SIG-M5 treated with dmso at 0.1 percent for 504 hours (cell line): ENCODE measurements at regions not wholly inside any gene's neighbourhood (a gene's known extent, or its start where the extent isn't known, plus 50 kb on each side); places are given as distances from the start of the nearest gene placed in this dataset.
"Not testable (repeated sequence)": the region's sequence is repeated elsewhere in the genome, so short reads cannot be mapped to it uniquely, and the experiment has no call there.

Experiments
- DNase-seq: peaks from one replicate; lab custom pipeline; 2025; ENCODE audit not compliant: unreplicated experiment; lab: John Stamatoyannopoulos, UW

DNA sequence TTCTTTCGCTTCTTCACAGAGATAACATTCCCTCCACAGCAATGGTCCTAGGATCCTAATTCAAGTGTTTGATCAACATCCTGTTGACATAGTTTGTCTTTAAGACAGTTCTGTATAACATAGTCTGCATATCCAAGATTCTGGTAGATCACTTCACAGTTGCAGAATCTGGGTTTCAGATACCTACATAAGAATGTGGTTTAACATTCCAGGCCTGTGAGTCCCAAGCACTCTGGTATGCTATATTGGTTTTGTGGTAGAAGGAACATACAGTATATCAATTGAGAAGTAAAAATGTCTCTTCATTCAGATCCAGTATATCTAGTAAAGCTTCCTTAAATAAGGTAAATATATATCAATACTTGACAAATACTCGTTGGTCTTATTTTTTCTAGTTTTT, 914.2 kb upstream of the CDH6 start:
- DNase-seq: no peak

DNA sequence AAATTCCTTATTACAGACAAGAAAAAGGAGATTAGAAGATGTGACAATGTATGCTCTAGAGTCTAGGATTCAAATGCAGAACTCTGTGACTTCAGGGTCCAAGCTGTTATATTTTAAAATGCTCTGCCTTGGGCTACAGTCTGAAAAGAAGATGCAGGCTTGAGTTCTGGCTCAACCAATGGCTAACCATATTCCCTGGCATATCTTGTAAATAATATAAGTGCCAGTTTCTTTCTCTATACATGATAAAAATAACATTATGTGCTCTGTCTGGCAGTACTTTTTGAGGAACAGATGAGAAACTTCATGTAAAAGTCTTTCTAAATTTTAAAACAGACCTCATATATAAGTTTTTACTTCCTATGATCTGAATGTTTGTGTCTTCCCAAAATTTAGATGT, 926.5 kb upstream of the CDH6 start:
- DNase-seq: no peak

DNA sequence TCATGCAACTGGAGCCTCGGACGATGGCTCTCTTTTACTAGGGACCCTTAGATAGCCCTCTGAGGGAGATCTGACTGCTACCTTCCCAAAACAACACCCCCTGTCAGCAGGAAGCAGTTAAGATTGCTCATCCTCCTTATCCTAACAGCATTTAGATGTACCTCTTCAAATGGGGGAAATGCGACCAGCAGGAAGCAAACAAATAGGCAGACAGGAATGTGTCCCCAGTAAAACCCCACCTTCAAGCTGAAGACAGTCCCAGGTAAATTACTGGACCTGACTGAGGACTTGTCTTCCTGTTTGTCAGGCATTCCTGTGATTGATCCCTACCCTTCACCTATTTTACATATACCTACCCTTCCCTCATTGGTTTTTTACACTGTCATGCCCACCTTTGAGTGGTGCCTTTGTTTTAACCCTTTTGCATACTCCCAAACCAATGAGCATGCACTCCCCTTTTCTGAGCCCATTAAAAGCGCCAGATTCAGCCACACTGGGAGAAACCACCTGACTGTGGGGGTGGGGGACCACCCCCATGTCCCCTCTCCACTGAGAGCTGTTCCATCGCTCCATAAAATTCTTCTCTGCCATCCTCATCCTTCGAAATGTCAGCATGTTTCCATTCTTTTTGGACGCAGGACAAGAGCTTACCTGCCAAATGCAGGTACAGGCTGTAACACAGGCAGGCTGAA, 954.0 kb upstream of the CDH6 start:
- no peak for DNase-seq

DNA sequence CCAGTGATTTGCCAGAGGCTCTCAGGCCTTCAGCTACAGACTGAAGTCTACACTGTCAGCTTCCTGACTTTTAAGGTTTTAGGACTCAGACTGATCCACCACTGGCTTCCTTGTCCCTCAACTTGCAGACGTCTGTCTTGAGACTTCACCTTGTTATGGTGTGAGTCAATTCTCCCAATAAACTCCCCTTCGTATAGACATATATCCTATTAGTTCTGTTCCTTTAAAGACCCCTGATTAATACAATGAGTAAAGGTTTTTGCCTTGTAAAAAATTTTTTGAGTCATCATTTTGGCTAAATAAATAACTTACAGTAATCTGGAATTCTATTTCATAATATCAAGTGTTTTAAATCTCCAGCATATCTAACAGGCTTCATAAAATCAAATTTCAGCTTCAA, 956.3 kb upstream of the CDH6 start:
- DNase-seq: no peak

DNA sequence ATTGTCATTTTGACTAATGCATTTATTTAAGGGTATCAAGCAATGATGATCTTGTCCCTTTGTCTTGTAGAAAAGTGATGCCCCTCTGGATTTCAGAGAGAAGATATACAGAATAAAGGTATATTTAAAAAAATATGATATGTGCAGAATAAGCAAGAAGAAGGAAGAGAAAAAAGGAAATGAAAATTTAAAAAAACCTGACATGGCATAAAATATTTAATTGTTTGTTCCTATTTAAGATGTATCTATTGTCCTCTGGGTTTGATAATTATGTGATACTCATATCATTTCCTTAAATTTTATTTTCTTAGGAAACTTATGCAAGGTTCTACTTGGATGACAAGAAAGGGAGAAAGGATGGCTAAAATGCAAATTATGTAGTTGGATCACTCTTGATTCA, 983.7 kb upstream of the CDH6 start:
- DNase-seq: no peak

DNA sequence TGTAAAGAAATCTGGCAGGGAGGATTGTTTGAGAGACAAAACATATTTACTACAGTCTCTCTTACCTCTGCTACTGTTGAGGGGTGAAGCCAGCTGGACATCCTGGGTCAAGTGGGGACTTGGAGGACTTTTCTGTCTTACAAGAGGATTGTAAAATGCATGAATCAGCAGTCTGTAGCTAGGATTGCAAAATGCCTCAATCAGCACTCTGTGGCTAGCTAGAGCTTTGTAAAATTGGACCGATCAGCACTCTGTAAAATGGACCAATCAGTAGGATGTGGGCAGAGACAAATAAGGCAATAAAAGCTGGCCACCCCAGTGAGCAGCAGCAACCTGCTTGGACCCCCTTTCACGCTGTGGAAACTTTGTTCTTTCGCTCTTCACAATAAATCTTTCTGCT, 995.8 kb upstream of the CDH6 start:
- no peak for DNase-seq

DNA sequence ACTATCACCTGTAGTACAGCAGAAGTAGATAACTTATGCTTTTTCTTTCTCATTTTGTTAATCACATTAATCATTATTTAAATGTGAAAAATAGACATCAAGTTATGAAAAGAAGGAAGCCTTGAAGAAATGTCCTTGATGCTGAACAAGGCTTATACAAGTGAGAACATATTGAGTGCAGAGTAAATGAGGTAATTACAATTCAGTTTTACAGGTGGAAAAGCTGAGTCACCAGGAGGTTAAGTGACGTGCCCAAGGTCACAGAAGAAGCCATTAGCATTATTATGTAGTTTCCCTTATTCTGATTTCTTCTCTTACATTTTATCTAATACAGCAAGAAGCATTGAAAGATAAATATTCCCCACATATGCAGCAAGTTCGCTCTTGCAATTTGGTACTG, 998.5 kb upstream of the CDH6 start:
- DNase-seq: no peak

DNA sequence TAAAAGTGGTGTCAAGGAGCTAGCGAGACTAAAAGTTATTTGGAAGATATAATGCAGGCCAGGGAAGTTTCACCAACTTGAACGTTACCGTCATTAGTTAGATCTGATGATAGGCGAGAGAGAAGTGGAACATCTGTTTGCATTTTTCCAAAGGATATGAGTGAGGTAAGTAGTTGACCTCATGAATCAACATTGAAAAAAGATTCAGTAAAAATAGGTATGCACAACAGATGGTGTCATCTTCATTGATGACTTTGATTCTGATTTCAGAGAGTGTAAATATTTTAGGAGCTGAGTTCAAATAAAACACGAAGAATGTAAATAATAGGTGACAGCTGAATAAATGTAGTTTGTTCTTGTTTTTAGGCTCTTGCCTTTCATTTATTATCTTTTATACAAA, 998.9 kb upstream of the CDH6 start:
- no peak for DNase-seq

DNA sequence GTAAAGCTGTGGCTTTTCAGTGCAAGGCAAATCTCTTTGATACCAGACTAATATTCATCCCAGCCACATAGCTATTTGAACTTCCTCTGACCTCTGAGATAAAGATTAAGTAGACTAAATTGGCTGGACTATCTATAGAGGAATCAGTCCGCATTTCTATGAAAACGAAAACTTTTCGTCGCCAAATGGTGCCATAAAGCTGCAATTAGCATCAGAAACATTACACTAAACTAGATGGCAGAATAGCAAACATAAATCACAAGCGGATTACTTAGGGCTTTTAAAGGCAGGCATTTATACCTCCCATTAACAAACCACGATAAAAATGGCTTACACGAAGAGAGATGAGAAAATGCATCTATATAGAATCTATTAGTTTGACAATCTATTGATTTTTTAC, 1009.7 kb upstream of the CDH6 start:
- no peak for DNase-seq

DNA sequence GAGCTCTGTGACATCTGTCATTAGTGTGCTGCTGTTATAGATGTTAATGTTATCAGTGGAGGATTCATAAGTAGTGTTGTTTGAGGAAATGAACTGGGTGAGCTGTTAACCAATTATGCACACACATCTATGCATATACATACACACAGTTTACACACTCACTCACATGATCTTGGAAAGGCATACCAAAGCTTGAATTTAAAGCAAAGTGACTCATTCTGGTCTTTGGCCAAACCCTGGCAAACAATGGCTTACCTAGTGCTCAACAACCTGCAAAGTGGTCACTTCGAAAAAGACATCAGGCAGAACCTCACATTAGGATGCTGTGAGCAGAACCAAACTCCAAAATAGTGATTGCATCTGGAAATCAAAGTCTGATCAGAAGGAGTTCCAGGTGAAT, 1037.3 kb upstream of the CDH6 start:
- no peak for DNase-seq

DNA sequence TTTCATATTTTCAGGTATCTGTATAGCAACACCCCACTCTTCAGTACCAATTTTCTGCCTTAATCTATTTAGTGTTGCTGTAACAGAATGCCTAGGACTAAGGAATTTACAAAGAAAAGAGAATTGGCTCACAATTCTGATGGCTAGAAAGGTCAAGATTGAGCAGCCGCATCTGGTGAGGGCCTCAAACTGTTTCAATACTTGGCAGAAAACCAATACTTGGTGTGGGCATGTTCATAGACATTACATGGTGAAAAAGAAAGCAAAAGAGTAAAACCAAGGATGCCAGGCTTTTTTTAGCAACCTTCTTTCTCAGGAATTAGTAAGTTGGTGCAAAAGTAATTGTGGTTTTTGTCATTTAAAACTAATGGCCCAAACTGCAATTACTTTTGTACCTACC, 1041.1 kb upstream of the CDH6 start:
- no peak for DNase-seq

DNA sequence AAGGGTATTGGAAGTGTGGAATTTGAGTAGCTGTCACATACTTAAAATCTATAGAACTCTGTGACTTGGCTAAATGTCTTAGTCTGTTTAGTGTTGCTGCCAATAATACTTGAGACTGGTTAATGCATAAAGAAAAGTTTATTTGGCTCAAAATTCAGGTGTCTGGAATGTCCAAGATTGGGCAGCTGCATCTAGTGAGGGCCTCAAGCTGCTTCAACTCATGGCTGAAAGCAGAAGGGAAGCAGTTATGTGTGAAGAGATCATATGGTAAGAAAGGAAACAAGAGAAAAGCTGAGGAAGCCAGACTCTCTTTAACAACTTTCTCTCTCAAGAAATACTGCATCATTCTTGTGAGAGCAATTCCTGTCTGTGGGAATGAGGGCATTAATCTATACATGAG, 1043.3 kb upstream of the CDH6 start:
- no peak for DNase-seq

DNA sequence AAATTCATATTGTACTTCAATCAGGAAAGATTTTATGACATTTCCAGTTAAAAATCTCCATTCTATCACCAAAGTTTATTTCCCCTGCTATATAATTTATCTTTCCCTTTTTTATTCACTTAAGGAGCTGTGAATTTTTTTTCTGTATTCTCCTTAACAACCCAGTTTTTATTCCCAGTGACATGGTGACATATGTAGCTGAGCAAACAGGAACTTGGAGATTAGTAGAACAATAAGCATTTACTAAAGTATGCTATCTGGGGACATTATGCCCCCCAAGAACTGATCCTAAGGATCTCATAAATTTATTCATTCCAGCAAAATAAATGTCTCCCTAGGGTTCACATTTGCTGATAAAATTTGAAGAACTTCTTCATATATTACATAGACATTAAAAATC, 1044.0 kb upstream of the CDH6 start:
- DNase-seq: no peak

DNA sequence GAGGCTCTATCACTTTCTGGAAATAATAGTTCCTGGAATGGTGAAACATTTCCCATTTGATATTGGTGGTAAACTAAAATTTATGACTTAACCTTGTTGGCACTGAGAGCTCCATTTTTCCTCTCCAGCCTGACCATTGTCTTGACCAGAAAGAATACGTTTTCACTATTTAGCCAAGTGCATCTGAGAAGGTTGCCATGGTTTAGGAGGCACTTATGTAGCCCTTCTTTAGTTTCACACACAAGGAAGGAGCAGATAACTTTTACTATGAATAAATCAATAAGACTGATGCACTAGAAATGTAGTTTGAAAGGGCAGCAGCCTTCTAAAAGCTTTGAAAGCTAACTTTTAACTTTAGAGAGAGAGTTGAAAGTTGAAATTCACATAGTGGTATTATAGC, 1045.5 kb upstream of the CDH6 start:
- no peak for DNase-seq

DNA sequence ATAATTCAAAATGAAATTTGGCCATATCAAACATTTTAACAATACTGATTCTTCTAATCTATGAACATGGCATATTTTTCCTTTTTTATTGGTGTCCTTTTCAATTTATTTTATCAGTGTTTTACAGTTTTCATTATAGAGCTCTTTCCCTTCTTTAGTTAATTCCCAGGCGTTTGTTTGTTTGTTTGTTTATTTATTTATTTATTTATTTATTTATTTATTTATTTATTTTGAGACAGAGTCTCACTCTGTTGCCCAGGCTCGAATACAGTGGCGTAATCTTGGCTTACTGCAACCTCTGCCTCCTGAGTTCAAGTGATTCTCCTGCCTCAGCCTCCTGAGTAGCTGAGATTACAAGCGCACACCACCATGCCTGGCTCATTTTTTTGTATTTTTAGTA, 1049.4 kb upstream of the CDH6 start:
- not testable (repeated sequence) for DNase-seq

DNA sequence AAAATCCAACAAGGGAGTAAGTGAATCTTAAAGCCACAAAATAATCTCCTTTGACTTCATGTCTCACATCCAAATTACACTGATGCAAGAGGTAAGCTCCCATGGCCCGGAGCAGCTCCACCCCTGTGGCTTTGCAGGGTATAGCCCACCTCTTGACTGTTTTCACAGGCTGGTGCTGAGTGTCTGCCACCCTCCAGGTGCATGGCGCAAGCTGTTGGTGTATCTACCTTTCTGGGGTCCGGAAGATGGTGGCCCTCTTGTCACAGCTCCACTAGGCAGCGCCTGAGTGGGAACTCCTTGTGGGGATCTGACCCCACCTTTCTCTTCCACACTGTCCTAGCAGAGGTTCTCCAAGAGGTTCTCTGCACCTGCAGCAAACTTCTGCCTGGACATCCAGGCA, 1051.1 kb upstream of the CDH6 start:
- DNase-seq: no peak

DNA sequence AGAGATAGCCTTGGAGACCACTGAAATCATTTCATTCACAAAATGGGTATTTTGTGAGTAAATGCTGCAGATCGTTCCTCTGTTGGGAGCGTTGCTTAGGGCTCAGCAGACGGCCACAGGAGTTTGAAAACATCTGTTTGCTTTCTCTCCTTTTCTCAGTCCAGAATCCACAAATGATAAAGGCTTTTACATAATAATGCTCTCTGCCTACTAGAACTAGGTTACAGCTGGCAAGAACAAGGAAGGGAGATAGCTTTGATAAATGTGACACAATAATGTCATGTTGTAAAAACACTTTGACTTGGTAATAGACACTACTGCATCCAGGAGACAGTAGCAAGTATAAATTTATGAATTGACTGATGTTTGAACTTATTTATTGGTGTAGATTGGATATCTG, 1072.4 kb upstream of the CDH6 start:
- DNase-seq: no peak

DNA sequence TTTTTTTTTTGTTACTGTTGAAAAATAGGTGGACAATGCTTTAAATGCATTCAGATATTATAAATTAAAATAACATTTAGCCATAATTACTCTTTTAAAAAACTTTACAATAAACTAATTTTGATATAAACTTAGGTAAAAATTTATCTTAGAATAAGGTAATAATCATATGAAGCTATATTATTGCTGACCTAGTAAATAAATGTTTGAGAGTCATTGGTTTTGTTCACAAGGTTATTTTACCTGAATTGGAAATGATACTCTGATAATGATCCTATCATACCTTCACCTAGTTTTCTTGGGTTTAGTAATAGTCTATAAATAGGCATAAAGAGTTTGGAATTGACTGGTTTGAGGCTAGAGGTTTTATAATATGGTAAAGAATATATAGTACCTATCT, 1076.4 kb upstream of the CDH6 start:
- DNase-seq: no peak

DNA sequence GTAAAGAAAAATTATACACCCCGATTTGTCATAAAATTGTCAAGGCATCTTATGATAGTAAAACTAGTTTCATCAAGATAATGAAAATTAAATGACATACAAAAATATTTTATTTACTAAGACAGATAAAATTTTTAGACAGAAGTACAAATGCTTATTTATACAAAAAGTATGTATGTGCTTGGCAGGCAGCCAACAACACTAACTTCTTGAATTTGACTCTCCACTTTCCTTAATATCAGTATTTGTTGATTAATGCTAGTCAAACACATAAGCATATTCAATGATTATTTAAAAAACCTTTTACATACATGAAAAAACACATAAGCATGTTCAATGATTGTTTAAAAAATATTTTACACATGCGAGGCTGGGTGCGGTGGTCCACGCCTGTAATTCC, 1079.9 kb upstream of the CDH6 start:
- DNase-seq: no peak

DNA sequence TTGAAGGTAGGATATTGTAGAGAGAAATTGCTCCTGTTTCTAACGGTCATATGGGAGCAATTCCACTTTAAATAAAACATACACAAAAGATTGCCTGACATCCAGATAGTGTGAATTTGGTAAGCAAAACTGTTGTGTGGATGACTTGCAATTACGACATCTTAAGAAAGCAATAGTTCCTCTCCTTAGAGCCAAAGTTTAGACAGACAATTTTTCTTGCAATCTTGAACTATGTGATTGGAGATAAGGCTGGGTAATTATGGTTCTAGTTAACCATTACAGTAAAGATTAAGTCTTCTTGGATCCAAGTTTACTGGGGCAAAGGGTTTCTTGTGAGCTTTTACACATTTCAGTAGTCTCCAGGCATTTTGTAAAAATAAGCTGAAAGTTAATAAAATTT, 1080.6 kb upstream of the CDH6 start:
- peak; percentile 4 for DNase-seq

DNA sequence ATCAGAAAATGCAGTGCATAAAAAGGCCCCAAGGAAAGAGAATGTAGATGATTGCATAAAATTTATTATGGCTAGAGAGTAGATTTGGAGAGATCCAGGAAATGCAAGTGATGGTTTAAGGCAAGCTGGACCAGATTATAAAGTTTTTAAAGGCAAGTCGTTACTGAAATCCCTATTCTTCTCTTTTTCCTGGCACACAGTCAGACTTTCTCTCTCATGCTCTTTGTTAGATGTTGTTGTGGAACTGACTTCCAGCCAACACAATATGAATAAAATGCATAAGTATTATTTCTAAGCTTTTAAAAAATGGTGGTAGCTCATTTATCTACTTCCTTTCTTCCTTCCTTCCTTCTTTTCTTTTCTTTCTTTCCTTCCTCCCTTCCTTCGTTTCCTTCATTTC, 1085.4 kb upstream of the CDH6 start:
- DNase-seq: no peak

DNA sequence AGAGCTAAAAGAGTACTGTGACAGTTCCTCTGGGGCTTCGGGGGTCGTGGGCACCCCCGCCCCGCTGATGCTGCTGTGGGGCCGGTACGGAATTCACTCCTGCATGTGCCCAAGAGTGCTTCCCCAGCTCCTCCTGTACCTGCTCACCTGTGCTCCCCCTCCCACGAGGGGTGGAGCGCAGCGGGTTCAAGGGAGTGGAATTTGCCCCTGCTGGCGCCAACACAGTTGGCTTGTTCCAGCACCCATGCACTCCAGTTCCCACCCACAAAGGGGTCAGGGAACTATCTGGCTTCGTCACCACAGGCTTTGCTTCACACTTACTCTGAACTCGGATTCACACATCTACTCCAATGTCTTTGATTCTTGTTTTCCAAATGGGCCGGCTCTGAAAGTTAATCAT, 1086.9 kb upstream of the CDH6 start:
- DNase-seq: no peak

DNA sequence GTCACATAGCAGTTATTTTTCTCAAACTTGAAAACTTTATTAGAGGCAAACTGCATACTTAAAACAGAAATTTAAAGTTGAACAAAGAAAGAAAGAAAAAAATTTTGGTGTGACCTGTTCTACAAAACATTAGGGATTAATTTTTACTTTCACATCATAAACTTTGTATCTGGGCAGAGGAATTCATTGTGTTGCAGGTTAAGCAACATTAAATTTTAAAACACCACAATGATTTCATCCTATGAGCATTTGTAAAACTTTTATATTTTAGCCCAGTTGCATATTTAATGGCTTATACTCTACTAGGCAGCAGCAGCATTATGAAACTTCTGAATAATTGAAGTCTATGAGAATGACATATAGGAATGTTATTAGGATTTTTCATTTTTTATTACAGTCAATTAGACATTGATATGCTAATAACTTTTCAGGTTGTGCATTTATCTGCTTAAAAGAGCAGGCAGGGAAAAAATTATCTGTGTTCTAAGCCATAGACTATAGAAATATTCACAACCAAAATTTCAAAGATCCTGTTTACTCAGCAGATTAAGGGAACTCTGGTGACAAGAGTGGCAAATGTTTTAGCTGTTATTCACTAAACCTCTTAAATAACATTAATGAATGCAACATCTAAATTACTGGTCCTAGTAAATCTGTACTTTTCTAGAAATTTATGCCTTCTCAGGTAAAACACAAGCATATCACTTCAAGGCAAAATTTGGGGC, 1088.5 kb upstream of the CDH6 start:
- DNase-seq: no peak
